H1 (cell line): ENCODE measurements at regions not wholly inside any gene's neighbourhood (a gene's known extent, or its start where the extent isn't known, plus 50 kb on each side); places are given as distances from the start of the nearest gene placed in this dataset.
A peak's percentile ranks its signal among the peaks of the same experiment; 100 is the strongest.

ENCODE experiments used
- CTCF ChIA-PET: fragments of 300-600 bp; sonication (Branson Sonifier 250); formaldehyde crosslinking; loops from one replicate; lab custom pipeline; 2021; ENCODE audit not compliant: partially characterized antibody; lab: Charles Lee
- POLR2A ChIA-PET: fragments of 300-600 bp; sonication (Branson Sonifier 250); formaldehyde crosslinking; loops from one replicate; lab custom pipeline; 2021; ENCODE audit warnings: inconsistent platforms; ENCODE audit not compliant: partially characterized antibody; lab: Charles Lee
- DNase-seq, 2 experiments: peaks; one replicate each; pipeline versions ENCODE4 v3.0.0 to v3.0.0-alpha.2; 2010 to 2022; ENCODE audit warnings: low spot score in 2 of 2, low read depth in 1 of 2, mixed read lengths in 1 of 2
- FAIRE-seq: peaks from 2 replicates; lab custom pipeline; 2011; peaks lifted over from hg19 to GRCh38; lab: Jason Lieb, UNC
- H2AFZ ChIP-seq: 2 replicates; pipeline ENCODE4 v1.8.1; 2012; ENCODE audit warnings: low read length, inconsistent platforms
- H2AK5ac ChIP-seq: 2 replicates; pipeline ENCODE4 v1.6.1; 2013; ENCODE audit warnings: low read depth, low read length
- H2BK120ac ChIP-seq: replicated peaks from 2 replicates; pipeline ENCODE3; 2013; ENCODE audit warnings: low read depth, low read length, inconsistent platforms
- H2BK12ac ChIP-seq: 2 replicates; pipeline ENCODE4 v1.6.1; 2013; ENCODE audit warnings: low read depth, low read length
- H2BK15ac ChIP-seq: 2 replicates; pipeline ENCODE4 v1.6.1; 2013; ENCODE audit warnings: low read length
- H2BK20ac ChIP-seq: 2 replicates; pipeline ENCODE4 v1.6.1; 2013; ENCODE audit warnings: low read length
- H2BK5ac ChIP-seq: 2 replicates; pipeline ENCODE4 v1.6.1; 2013; ENCODE audit warnings: low read depth, low read length
- H3K14ac ChIP-seq: 2 replicates; pipeline ENCODE4 v1.6.1; 2013; ENCODE audit warnings: inconsistent platforms; ENCODE audit not compliant: insufficient read length
- H3K18ac ChIP-seq: 2 replicates; pipeline ENCODE4 v1.6.1; 2013; ENCODE audit warnings: low read length; ENCODE audit errors: extremely low read depth
- H3K23ac ChIP-seq: 2 replicates; pipeline ENCODE4 v1.6.1; 2013; ENCODE audit warnings: inconsistent platforms; ENCODE audit not compliant: insufficient read length
- H3K23me2 ChIP-seq: 2 replicates; pipeline ENCODE4 v1.6.1; 2013; ENCODE audit warnings: low read depth, low read length
- H3K27ac ChIP-seq: 2 replicates; pipeline ENCODE4 v1.6.1; 2011; ENCODE audit warnings: low read depth, low read length, inconsistent platforms
- H3K27me3 ChIP-seq, 4 experiments: replicated peaks in 1 of 4; 1 replicate in 1 of 4; 2 replicates in 3 of 4; pipeline versions ENCODE4 v1.6.1 to v1.8.1; 2011 to 2013; ENCODE audit warnings: low read length in 3 of 4, mild to moderate bottlenecking in 3 of 4, inconsistent platforms in 2 of 4, mixed read lengths in 2 of 4, moderate library complexity in 1 of 4; ENCODE audit not compliant: control insufficient read depth in 3 of 4, insufficient read depth in 3 of 4; ENCODE audit errors: extremely low read depth in 1 of 4
- H3K36me3 ChIP-seq, 4 experiments: 2 replicates each; pipeline versions ENCODE4 v1.6.1 to v1.8.1; 2011 to 2013; ENCODE audit warnings: mild to moderate bottlenecking in 4 of 4, low read length in 3 of 4, moderate library complexity in 2 of 4, control low read depth in 1 of 4, inconsistent platforms in 1 of 4; ENCODE audit not compliant: insufficient read depth in 4 of 4, control insufficient read depth in 2 of 4
- H3K4ac ChIP-seq: replicated peaks from 2 replicates; pipeline ENCODE3; 2013; ENCODE audit warnings: low read length, low read depth, mixed read lengths, inconsistent platforms; ENCODE audit not compliant: insufficient read length
- H3K4me1 ChIP-seq, 4 experiments: replicated peaks in 1 of 4; 1 replicate in 1 of 4; 2 replicates in 3 of 4; pipeline versions ENCODE4 v1.6.1 to v1.8.1; 2011 to 2013; ENCODE audit warnings: low read length in 3 of 4, inconsistent platforms in 2 of 4, mixed read lengths in 1 of 4; ENCODE audit not compliant: insufficient read depth in 4 of 4, control insufficient read depth in 3 of 4
- H3K4me2 ChIP-seq, 2 experiments: 2 replicates each; pipeline versions ENCODE4 v1.6.1 to v1.8.1; 2011 to 2013; ENCODE audit warnings: low read depth in 2 of 2, low read length in 2 of 2, control low read depth in 1 of 2, inconsistent platforms in 1 of 2, mild to moderate bottlenecking in 1 of 2; ENCODE audit not compliant: insufficient read depth in 1 of 2
- H3K4me3 ChIP-seq, 4 experiments: fragments of 200-600, 300-600 bp in 1 of 4; sonication (generic), shearing (Covaris generic), sonication (Bioruptor Twin) in 1 of 4; 2 replicates each; pipeline versions ENCODE4 v1.5.1 to v1.8.1; 2011 to 2016; ENCODE audit warnings: low read length in 4 of 4, low read depth in 3 of 4, control low read depth in 2 of 4, inconsistent platforms in 2 of 4, mild to moderate bottlenecking in 2 of 4, mixed read lengths in 1 of 4, moderate library complexity in 1 of 4; ENCODE audit not compliant: insufficient read depth in 2 of 4; ENCODE audit errors: extremely low read depth in 1 of 4
- H3K56ac ChIP-seq: replicated peaks from 2 replicates; pipeline ENCODE3; 2013; ENCODE audit warnings: low read depth, mild to moderate bottlenecking, mixed read lengths, low read length, inconsistent platforms; ENCODE audit not compliant: insufficient read length
- H3K79me1 ChIP-seq: 2 replicates; pipeline ENCODE4 v1.6.1; 2013; ENCODE audit warnings: low read depth, low read length, control low read depth
- H3K79me2 ChIP-seq, 2 experiments: 2 replicates each; pipeline versions ENCODE4 v1.6.1 to v1.8.1; 2012 to 2013; ENCODE audit warnings: low read length in 2 of 2, mild to moderate bottlenecking in 2 of 2, inconsistent platforms in 1 of 2; ENCODE audit not compliant: insufficient read depth in 2 of 2, control insufficient read depth in 1 of 2
- H3K9ac ChIP-seq, 4 experiments: replicated peaks in 1 of 4; 1 replicate in 1 of 4; 2 replicates in 3 of 4; pipeline versions ENCODE4 v1.6.1 to v1.8.1; 2011 to 2013; ENCODE audit warnings: low read depth in 3 of 4, low read length in 3 of 4, control low read depth in 2 of 4, mild to moderate bottlenecking in 2 of 4, moderate library complexity in 2 of 4, inconsistent platforms in 1 of 4; ENCODE audit errors: extremely low read depth in 1 of 4
- H3K9me3 ChIP-seq, 2 experiments: 2 replicates each; pipeline versions ENCODE4 v1.6.1 to v1.8.1; 2012 to 2013; ENCODE audit warnings: mild to moderate bottlenecking in 2 of 2, moderate library complexity in 2 of 2, control low read depth in 1 of 2, inconsistent platforms in 1 of 2, low read depth in 1 of 2, low read length in 1 of 2, mixed read lengths in 1 of 2; ENCODE audit not compliant: insufficient read depth in 2 of 2
- H4K20me1 ChIP-seq, 2 experiments: replicated peaks in 1 of 2; 2 replicates each; pipeline versions ENCODE3 to v1.8.1; 2011 to 2013; ENCODE audit warnings: inconsistent platforms in 2 of 2, low read length in 2 of 2, mild to moderate bottlenecking in 1 of 2; ENCODE audit not compliant: insufficient read depth in 2 of 2, control insufficient read depth in 1 of 2
- H4K5ac ChIP-seq: 2 replicates; pipeline ENCODE4 v1.6.1; 2013; ENCODE audit warnings: low read length, low read depth, mixed read lengths, inconsistent platforms; ENCODE audit not compliant: insufficient read length
- H4K8ac ChIP-seq: 2 replicates; pipeline ENCODE4 v1.8.0; 2013; ENCODE audit warnings: mild to moderate bottlenecking, moderate library complexity, low read length, inconsistent platforms; ENCODE audit not compliant: insufficient read depth; ENCODE audit errors: extremely low read depth
- H4K91ac ChIP-seq: replicated peaks from 2 replicates; pipeline ENCODE3; 2013; ENCODE audit warnings: low read length, mixed read lengths, inconsistent platforms; ENCODE audit not compliant: insufficient read length
- CBX8 ChIP-seq: fragments of 300-800, 300-1000 bp; sonication (generic); IDR thresholded peaks from 2 replicates; pipeline ENCODE4 v1.7.1; 2016; ENCODE audit warnings: low read depth, low read length, borderline replicate concordance
- CEBPB ChIP-seq: IDR thresholded peaks from 2 replicates; pipeline ENCODE4 v1.6.1; 2012; ENCODE audit warnings: low read depth, low read length
- GABPA ChIP-seq: IDR thresholded peaks from 2 replicates; pipeline ENCODE4 v1.6.1; 2011; ENCODE audit warnings: mild to moderate bottlenecking, low read length, moderate library complexity, borderline replicate concordance; ENCODE audit not compliant: insufficient read depth
- KDM4A ChIP-seq: IDR thresholded peaks from one replicate; pipeline ENCODE4 v1.7.1; 2012; ENCODE audit warnings: low read depth, mild to moderate bottlenecking, moderate library complexity, low read length, inconsistent platforms; ENCODE audit not compliant: severe bottlenecking
- KDM5A ChIP-seq: fragments of 200-600 bp; IDR thresholded peaks from 2 replicates; pipeline ENCODE4 v1.7.1; 2012; ENCODE audit warnings: mild to moderate bottlenecking, low read length, inconsistent platforms, mixed read lengths
- MAFK ChIP-seq: IDR thresholded peaks from 2 replicates; pipeline ENCODE4 v1.6.1; 2012; ENCODE audit warnings: low read depth, mild to moderate bottlenecking, improper control_type of control experiment, low read length
- POLR2AphosphoS5 ChIP-seq: IDR thresholded peaks from 2 replicates; pipeline ENCODE4 v1.6.1; 2011; ENCODE audit warnings: low read depth, low read length
- RAD21 ChIP-seq, 2 experiments: IDR thresholded peaks in 1 of 2; conservative IDR thresholded peaks in 1 of 2; 2 replicates each; pipeline ENCODE4 v1.6.1; 2011; ENCODE audit warnings: low read depth in 2 of 2, low read length in 2 of 2, improper control_type of control experiment in 1 of 2, inconsistent platforms in 1 of 2, mild to moderate bottlenecking in 1 of 2, moderate library complexity in 1 of 2
- SIX5 ChIP-seq: IDR thresholded peaks from 2 replicates; pipeline ENCODE4 v1.6.1; 2011; ENCODE audit warnings: mild to moderate bottlenecking, low read depth, low read length
- SP1 ChIP-seq: IDR thresholded peaks from 2 replicates; pipeline ENCODE4 v1.6.1; 2011; ENCODE audit warnings: low read depth, low read length
- SP2 ChIP-seq: IDR thresholded peaks from 2 replicates; pipeline ENCODE4 v1.6.1; 2012; ENCODE audit warnings: mild to moderate bottlenecking, low read length, inconsistent platforms
- WGBS, 2 experiments: shearing (Covaris generic) in 1 of 2; methylation state at CpG; one replicate each; pipeline versions ENCODE4 v1.1.6 to v1.1.7; 2013 to 2015; ENCODE audit warnings: low lambda C conversion rate in 2 of 2, mixed read lengths in 2 of 2, inconsistent platforms in 1 of 2, low coverage in 1 of 2, missing lambda C conversion rate in 1 of 2; ENCODE audit not compliant: insufficient replicate concordance in 2 of 2, insufficient coverage in 1 of 2, insufficient read length in 1 of 2; ENCODE audit errors: extremely low coverage in 1 of 2, missing lambda C conversion rate in 1 of 2; 5-methylcytosine and 5-hydroxymethylcytosine counted together
- TF ChIP-seq, protein P1 (sequence below): IDR thresholded peaks from 2 replicates; pipeline ENCODE4 v1.6.1; 2011; ENCODE audit warnings: low read depth, mild to moderate bottlenecking, low read length; ENCODE audit not compliant: insufficient read depth

DNA sequence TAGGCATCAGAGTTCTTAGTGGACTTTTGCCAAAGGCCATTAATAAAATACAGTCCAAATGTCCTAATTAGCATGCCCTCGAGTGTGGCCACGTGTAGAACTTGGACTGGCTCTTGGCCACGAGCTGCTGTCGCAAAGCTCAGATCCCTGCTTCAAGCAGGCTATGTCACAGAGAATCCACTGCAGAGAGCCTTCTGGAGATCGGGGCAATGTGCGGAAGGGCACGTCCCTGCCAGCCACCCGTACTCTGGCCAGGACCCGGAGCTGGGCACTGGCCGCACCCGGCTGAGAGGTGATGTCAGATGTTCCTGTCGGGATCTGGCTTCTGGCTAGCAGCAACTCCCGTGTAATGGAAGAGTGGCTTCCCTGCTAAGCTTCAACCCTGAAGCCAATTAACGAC is 432.7 kb upstream of the ID2 start:
- ChIA-PET CTCF (interaction anchor here (1.0 kb wide), 1 partner anchor 288 kb away, joined by 3 read pairs; no protein-coding TSS in a partner anchor), POLR2A (interaction anchor here (0.9 kb wide), 1 partner anchor 9 kb away, joined by 3 read pairs; no protein-coding TSS in a partner anchor)
- Histone ChIP-seq H3K18ac (no peak overlapping the region), H2BK5ac (peak overlapping the region; percentile 44; the same call in 1 of the 2 replicates), H4K20me1 (no peaks in the 10 kb centered on the region), H3K23ac (no peak overlapping the region), H3K4me1 (peaks cover 0 to 6% (median under 1%) of the 10 kb centered on the region in 4 experiments; a peak in 2 of 7 replicates), H3K9me3 (peaks cover 7 to 21% of the 10 kb centered on the region in 2 experiments), H3K79me2 (no peaks in the 10 kb centered on the region), H4K5ac (no peak overlapping the region), H3K27me3 (no peaks in the 10 kb centered on the region; a peak in 2 of 7 replicates), H2AK5ac (no peak overlapping the region; the same call in 1 of the 2 replicates), H3K79me1 (no peaks in the 10 kb centered on the region), H3K4me2 (no peak overlapping the region), H3K23me2 (no peaks in the 10 kb centered on the region), H3K4ac (no peak overlapping the region), H4K91ac (no peak overlapping the region), H3K9ac (no peak overlapping the region), H2BK120ac (no peak overlapping the region), H2BK12ac (no peak overlapping the region; the same call in 1 of the 2 replicates), H3K4me3 (no peak overlapping the region), H3K36me3 (no peaks in the 10 kb centered on the region), H2BK20ac (no peak overlapping the region), H3K56ac (no peak overlapping the region), H3K27ac (no peak overlapping the region), H2AFZ (no peak overlapping the region), H4K8ac (no peak overlapping the region), H3K14ac (no peak overlapping the region), H2BK15ac (no peak overlapping the region)
- DNase-seq = no peak
- 85% methylated on average over 14 of the region's 14 CpGs; no CpG with 5 or more reads in 1 of the 2 experiments for WGBS, 2 experiments
- TF ChIP-seq MAFK (no peak), CEBPB (no peak), CBX8 (no peak), SP2 (no peak), SIX5 (no peak), RAD21 (IDR thresholded peaks at IDR 0.05 in 1 of 2, conservative IDR thresholded peaks at IDR 0.05 in 1 of 2; ENCODE audit: low read depth in 2 of 2, low read length in 2 of 2) (no peak), SP1 (no peak), KDM4A (no peak), KDM5A (no peak), GABPA (no peak), POLR2AphosphoS5 (no peak)
- TF ChIP-seq, protein P1, sequence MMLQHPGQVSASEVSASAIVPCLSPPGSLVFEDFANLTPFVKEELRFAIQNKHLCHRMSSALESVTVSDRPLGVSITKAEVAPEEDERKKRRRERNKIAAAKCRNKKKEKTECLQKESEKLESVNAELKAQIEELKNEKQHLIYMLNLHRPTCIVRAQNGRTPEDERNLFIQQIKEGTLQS = no peak
- FAIRE-seq = no peak
